MM.1S (cell line): ENCODE measurements at regions not wholly inside any gene's neighbourhood (a gene's known extent, or its start where the extent isn't known, plus 50 kb on each side); places are given as distances from the start of the nearest gene placed in this dataset.

Experiments
- DNase-seq: peaks from one replicate; pipeline ENCODE4 v3.0.0-alpha.2; 2015
- H2AFZ ChIP-seq: fragments of 300-600 bp; sonication (generic); 2 replicates; pipeline ENCODE4 v1.6.0; 2016; ENCODE audit warnings: antibody characterized with exemption, low read length
- H3F3A ChIP-seq: fragments of 300-600 bp; sonication (generic); 2 replicates; pipeline ENCODE4 v1.6.1; 2016; ENCODE audit warnings: mild to moderate bottlenecking, antibody characterized with exemption, low read length, moderate library complexity, mixed read lengths; ENCODE audit not compliant: insufficient read depth
- H3K27ac ChIP-seq: fragments of 300-600 bp; sonication (generic); 2 replicates; pipeline ENCODE4 v1.5.1; 2016; ENCODE audit warnings: mild to moderate bottlenecking, low read length
- H3K27me3 ChIP-seq: fragments of 300-600 bp; sonication (generic); replicated peaks from 2 replicates; pipeline ENCODE4 v1.6.0; 2016; ENCODE audit warnings: low read length; ENCODE audit not compliant: insufficient read depth
- H3K36me3 ChIP-seq: fragments of 300-600 bp; sonication (generic); replicated peaks from 2 replicates; pipeline ENCODE4 v1.6.1; 2016; ENCODE audit warnings: mild to moderate bottlenecking, low read length, mixed read lengths; ENCODE audit not compliant: insufficient read depth
- H3K4me1 ChIP-seq: fragments of 300-600 bp; sonication (generic); 2 replicates; pipeline ENCODE4 v1.6.1; 2016; ENCODE audit warnings: low read length, mixed read lengths
- H3K4me2 ChIP-seq: fragments of 300-600 bp; sonication (generic); 2 replicates; pipeline ENCODE4 v1.6.0; 2016; ENCODE audit warnings: low read depth, low read length
- H3K4me3 ChIP-seq: fragments of 300-600 bp; sonication (generic); 2 replicates; pipeline ENCODE4 v1.5.1; 2016; ENCODE audit warnings: low read length, mixed read lengths
- H3K79me2 ChIP-seq: fragments of 300-600 bp; sonication (generic); 2 replicates; pipeline ENCODE4 v1.6.1; 2016; ENCODE audit warnings: mixed run types, low read length, mixed read lengths
- H3K9ac ChIP-seq: fragments of 300-600 bp; sonication (generic); 2 replicates; pipeline ENCODE4 v1.6.1; 2016; ENCODE audit warnings: low read length, mixed read lengths
- H3K9me2 ChIP-seq: fragments of 300-600 bp; sonication (generic); replicated peaks from 2 replicates; pipeline ENCODE4 v1.6.1; 2016; ENCODE audit warnings: mild to moderate bottlenecking, low read length, mixed read lengths; ENCODE audit not compliant: insufficient read depth
- H3K9me3 ChIP-seq: fragments of 300-600 bp; sonication (generic); replicated peaks from 2 replicates; pipeline ENCODE4 v1.6.1; 2016; ENCODE audit warnings: mild to moderate bottlenecking, low read length, mixed read lengths; ENCODE audit not compliant: insufficient read depth
- H4K20me1 ChIP-seq: fragments of 300-600 bp; sonication (generic); 2 replicates; pipeline ENCODE4 v1.6.1; 2016; ENCODE audit warnings: mild to moderate bottlenecking, low read length, moderate library complexity, mixed read lengths; ENCODE audit not compliant: insufficient read depth
- CTCF ChIP-seq: fragments of 300-600 bp; sonication (generic); IDR thresholded peaks from 2 replicates; pipeline ENCODE4 v1.5.1; 2016; ENCODE audit warnings: antibody characterized with exemption, low read length, mixed read lengths
- EZH2 ChIP-seq: fragments of 300-600 bp; sonication (generic); optimal IDR thresholded peaks from 2 replicates; pipeline ENCODE3; 2017; ENCODE audit warnings: low read depth, mild to moderate bottlenecking, antibody characterized with exemption, low read length, mixed read lengths
- EZH2phosphoT487 ChIP-seq: fragments of 300-600 bp; sonication (generic); IDR thresholded peaks from 2 replicates; pipeline ENCODE4 v1.6.1; 2018; ENCODE audit warnings: antibody characterized with exemption, low read length

GRCh38 chrX:26511589-26512363, 295.8 kb downstream of the MAGEB5 start:
- Histone ChIP-seq H3K79me2 (no peaks in the 10 kb centered on the region), H3K27ac (no peak overlapping the region), H3K9me2 (no peaks in the 10 kb centered on the region), H3K9me3 (no peaks in the 10 kb centered on the region), H3K36me3 (no peaks in the 10 kb centered on the region), H3F3A (no peaks in the 10 kb centered on the region), H4K20me1 (no peaks in the 10 kb centered on the region), H2AFZ (no peak overlapping the region), H3K27me3 (no peaks in the 10 kb centered on the region), H3K4me1 (no peaks in the 10 kb centered on the region), H3K4me3 (no peak overlapping the region), H3K4me2 (no peak overlapping the region), H3K9ac (no peak overlapping the region)
- no peak for DNase-seq
- TF ChIP-seq EZH2phosphoT487 (no peak), CTCF (no peak), EZH2 (no peak)

DNA sequence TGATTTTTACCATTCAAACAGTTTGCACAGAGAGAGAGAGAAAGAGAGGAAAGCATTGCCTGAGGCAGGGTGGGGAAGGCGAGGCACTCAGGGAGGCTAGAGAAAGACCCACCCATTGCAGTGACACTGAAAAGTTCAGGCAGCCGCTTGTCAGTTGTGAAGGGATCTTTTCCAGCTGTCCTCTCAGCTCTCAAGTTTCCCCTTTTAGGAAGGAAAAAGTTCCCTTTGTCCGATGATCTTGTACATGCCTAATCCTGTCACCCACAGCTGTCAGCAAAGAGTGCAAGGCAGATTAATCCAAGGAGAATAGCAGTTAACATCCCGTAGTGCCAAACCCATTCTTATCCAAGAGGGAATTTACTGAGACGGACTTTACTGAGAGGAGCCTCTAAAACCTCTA, 255.0 kb downstream of the MAGEB5 start:
- Histone ChIP-seq H3F3A (no peaks in the 10 kb centered on the region), H3K27ac (no peak overlapping the region), H3K4me2 (no peak overlapping the region), H3K27me3 (no peaks in the 10 kb centered on the region), H3K9ac (no peak overlapping the region), H3K9me3 (no peaks in the 10 kb centered on the region), H3K9me2 (no peaks in the 10 kb centered on the region), H3K36me3 (no peaks in the 10 kb centered on the region), H3K4me3 (no peak overlapping the region), H4K20me1 (no peaks in the 10 kb centered on the region), H2AFZ (no peak overlapping the region), H3K79me2 (no peaks in the 10 kb centered on the region), H3K4me1 (no peaks in the 10 kb centered on the region)
- TF ChIP-seq EZH2phosphoT487 (no peak), EZH2 (no peak), CTCF (no peak)
- DNase-seq = no peak

- Histone ChIP-seq H4K20me1 (no peaks in the 10 kb centered on the region), H3K9ac (no peak overlapping the region), H3K4me3 (no peak overlapping the region), H3K4me2 (no peak overlapping the region), H3K9me2 (no peaks in the 10 kb centered on the region), H3K36me3 (no peaks in the 10 kb centered on the region), H3K4me1 (no peaks in the 10 kb centered on the region), H3K9me3 (no peaks in the 10 kb centered on the region), H3K27ac (no peak overlapping the region), H3K27me3 (no peaks in the 10 kb centered on the region), H3K79me2 (no peaks in the 10 kb centered on the region), H3F3A (no peaks in the 10 kb centered on the region), H2AFZ (no peak overlapping the region)
- TF ChIP-seq CTCF = no peak
- no peak for TF ChIP-seq EZH2phosphoT487
- TF ChIP-seq EZH2 = no peak
- DNase-seq = no peak
Measured at GRCh38 chrX:26466387-26466786, 250.4 kb downstream of the MAGEB5 start.
